Left forelimb (tissue), 1 donor: ENCODE measurements at regions not wholly inside any gene's neighbourhood (a gene's known extent, or its start where the extent isn't known, plus 50 kb on each side); places are given as distances from the start of the nearest gene placed in this dataset.

ENCODE experiments used
- DNase-seq: peaks from one replicate; pipeline ENCODE4 v3.0.0-alpha.2; 2018; ENCODE audit warnings: low spot score

DNA sequence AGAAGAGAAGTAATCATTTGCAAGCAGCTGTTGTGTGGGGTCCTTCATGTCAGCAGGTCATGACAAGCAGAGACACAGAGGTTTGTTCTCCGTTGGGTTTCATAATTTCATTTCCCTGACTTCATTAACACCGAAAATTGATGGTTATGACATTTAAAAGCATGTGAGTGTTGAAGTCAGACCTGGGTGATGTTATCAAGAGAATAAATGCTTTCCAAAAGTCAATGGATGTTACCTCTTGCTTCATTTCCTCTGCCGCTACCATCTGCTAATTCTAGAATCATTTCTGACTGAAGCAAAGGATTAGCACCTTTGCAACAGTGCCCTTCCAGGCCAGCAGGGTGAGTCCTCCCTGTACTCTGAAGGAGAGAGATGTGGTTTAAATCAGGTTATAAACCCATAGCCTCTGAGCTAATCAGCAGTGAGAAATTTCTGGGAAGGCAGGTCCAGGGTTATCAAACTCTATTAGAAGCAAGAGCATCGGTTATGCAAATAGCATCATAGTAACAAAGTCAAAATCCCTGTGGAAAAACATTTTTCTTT lies 446.2 kb downstream of the PIK3C3 start:
- no peak for DNase-seq

DNA sequence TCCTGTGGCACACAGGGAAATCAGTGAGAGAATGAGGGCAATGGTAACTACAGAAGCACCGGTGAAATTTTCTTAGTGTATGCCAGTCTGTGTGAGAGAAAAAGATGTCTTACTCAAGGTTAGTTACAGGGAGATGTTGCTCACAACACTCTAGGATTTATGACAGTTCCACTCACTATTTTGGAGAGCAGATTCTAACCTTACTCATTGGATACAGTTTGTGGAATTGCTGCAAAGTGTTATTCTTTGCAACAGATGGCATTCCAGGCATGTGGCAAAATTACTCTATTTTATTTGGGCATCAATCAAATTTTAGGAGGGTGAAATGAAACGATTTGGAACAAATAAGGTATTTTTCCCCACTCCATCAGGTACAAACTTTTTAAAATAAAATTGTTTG lies 449.1 kb downstream of the PIK3C3 start:
- no peak for DNase-seq

DNA sequence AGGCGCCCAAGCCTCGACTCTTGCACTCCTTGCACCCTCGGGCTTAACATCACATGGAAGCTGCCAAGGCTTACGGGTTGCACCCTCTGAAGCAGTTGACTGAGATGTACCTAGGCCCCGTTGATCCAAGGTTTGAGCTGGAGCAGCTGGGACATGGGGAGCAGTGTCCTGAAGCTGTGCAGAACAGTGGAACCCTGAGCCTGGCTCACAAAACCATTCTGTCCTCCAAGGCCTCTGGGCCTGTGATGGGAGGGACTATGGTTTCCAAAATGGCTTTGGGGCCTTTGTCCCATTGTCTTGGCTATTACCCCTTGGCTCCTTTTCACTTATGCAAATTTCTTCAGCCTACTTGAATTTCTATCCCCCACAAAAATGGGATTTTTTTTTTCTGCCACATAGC lies 454.0 kb downstream of the PIK3C3 start:
- no peak for DNase-seq

DNA sequence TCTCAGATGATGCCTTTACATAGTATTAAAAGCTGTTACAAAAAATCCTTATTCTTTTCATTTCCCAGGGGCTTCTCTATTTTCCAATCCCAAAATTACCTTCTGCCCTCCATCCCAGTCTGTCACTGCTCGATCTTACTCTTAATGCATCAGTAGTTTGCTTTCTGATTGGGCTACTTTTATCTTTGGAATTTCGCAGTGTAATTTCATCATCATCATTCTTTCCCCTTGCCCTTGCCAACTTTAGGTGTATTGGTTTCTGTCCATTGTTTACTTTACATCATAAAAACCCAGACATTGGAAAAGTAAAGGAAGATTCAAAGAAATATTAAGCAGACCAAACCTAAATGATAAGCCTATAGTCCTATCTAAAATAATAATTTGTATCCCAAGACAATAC lies 457.2 kb downstream of the PIK3C3 start:
- no peak for DNase-seq

DNA sequence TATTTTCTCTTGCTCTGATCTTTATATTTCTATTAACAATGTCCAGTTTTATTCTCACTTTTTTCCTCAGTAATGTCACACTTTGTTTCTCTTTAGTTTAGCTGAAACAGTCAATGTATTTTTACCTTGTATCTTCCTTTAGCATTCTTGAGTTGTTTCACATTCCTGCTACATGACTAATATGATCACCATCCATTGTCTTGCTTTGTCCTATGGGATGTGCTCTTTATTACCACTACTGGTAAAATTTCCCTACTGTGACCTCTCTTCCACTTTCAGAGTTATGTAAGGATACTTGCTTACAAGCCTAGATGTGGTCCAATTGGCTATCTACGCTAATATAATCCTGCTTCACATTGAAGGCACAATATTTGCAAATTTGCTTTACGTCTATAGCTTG lies 457.9 kb downstream of the PIK3C3 start:
- DNase-seq: no peak

DNA sequence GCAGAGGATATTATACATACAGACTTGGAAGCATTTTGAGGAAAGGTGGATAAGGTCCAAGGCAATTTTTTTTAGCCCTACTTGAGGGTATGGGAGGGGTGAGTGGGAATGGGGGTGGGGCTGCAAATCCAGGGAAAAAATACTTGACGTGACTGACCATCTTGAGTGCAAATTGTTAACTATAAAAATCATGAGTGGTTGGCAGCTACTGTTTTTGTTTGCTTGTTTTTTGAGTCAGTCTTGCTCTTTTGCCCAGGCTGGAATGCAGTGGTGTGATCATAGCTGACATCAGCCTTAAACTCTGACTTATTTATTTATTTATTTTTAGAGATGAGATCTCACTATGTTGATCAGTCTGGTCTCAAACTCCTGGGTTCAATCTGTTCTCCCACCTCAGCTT lies 458.8 kb downstream of the PIK3C3 start:
- no peak for DNase-seq

DNA sequence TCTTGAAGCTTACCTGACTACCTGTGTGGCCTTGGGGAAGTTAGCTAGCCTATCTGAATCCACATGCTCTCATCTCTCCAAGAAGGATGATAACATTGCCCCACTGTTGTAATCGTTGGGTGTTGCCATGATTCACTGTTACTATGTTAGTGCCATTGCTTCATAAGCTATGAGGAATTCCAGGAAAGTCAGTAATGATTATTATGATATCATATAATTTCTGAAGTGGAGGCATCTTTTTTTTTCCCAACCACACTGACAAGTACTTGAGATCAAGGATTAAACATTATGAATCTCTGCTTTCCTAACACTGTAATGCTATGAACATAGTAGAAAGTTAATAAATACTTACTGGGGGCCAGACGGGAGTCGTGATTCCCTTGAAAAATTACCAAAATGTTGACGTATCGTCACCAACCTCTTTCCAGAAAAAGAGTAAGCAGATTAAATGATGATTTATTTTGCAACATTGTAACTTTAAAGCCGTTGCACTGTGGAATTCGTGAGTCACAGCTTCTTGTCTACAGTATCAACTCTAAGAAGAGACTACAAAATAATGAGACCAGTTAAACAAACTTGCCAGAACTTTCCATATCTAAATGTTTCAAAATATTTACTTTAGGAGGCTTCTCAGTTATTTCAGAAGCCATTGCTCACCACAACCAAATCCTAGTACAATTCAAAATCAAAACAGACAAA lies 459.9 kb downstream of the PIK3C3 start:
- no peak for DNase-seq

DNA sequence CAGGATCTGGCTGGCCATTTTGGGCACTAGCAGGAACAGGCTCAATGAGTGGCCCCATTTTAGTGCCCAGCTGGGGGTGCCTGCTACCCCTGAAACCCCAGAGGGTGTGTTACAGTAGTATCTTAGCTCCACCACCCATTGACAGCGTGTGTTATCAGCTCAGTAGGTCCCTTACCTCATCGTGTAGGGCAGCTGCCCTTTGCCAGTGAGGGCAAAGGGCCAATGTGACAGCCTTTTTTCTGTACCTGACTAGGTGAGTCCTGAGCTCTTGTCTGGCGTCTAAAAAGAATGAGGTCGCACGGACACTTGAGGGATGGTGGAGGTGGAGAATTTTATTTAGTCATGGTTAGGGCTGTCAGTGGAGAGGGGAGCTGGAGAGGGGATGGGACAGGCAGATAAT lies 462.2 kb downstream of the PIK3C3 start:
- no peak for DNase-seq

DNA sequence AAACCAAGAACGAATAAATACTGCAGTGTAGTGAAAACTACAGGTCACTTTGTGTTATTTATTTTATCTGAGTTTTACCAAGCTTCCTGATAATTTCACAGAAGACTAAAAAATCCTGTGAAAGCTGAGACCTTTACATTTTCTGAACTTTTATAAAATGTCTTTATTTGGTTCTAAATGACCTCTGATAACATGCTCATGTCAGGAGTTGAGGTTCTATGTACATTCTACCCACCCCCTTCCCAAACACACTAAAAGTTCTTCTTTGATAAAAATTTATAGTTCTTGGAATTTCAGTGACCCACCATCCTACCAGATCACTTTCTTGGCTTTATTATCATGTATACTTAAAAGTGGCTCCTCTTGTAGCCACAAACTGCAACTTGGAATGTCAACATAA lies 463.1 kb downstream of the PIK3C3 start:
- DNase-seq: no peak

DNA sequence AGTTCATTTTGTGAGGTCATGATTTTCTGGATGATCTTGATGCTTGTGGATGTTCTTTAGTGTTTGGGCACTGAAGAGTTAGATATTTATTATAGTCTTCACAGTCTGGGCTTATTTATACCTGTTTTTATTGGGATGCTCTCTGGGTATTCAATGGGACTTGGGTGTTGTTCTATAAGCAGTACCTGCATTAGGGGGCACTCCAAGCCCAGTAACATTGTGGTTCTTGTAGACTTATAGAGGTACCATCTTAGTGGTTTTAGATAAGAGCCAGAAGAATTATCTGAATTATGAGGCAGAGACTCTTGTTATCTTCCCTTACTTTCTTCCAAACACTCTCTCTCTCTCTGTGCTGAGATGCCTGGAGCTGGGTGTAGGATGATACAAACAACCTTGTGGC lies 470.0 kb downstream of the PIK3C3 start:
- DNase-seq: no peak

DNA sequence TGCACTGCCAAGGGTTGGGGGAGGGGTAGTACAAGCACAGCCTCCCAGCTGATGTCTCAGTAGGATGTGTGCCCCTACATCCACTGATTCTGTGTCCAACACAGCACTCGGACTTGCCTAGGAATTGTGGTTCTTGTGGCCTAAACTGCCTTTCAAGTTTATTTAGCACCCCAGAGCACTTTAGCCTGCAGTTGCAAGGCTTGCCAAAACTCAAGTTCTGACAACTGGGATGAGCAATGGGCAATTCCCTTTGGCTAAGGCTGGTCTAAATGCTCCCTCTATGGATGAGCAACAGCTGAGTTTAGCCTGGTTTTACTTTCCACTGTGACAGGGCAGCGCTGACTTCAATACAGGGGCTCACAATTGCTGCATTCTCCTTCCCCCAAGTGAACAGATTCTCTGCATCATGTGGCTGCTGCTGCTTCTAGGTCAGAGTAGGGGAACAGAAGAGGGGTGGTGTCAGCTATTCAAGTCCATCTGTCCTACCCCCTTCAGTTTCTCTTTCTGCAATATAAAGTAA lies 471.5 kb downstream of the PIK3C3 start:
- DNase-seq: no peak

DNA sequence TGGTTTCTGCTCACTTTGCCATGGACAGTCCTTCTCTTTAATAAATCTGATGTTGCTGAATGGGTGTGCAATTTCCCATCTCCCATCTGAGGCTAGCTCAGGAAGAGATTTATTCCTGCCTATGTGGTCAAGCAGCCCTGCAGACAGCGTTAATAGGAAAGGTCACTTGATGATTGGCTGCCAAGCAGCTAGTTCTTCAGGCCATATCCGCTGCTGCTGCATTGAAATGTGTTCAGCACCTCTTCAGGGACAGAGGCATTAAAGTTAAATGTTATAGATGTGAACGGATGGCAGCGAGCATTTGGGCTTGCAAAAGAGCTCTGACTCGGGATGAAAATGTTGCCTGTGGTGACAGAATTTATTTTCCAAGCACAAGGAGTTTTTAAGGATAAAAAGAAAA lies 474.2 kb downstream of the PIK3C3 start:
- no peak for DNase-seq

DNA sequence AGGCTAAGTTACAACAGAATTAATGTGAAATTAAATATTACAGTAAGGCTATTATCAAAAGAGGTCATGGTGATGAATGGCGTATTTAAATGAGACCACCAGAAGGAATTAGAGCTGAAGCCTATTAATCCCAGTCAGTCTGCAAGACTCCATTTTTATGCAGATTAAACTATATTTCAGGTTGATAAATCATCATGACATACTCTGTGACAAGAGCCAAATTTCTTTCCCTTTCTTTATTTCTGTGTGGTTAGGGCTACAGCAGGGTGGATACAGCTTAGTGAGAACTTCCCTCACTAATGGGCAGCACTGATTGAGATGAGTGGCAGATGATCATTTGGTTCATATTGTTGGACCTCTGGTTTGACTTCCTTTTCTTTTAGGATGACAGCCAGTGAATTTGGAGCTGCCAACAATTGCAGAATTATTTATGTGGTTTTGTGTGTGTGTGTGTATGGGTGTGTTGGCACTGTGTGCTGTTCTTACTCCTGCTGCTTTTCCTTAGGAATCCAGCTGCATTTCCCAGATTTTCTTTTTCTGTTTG lies 481.3 kb downstream of the PIK3C3 start:
- DNase-seq: no peak

DNA sequence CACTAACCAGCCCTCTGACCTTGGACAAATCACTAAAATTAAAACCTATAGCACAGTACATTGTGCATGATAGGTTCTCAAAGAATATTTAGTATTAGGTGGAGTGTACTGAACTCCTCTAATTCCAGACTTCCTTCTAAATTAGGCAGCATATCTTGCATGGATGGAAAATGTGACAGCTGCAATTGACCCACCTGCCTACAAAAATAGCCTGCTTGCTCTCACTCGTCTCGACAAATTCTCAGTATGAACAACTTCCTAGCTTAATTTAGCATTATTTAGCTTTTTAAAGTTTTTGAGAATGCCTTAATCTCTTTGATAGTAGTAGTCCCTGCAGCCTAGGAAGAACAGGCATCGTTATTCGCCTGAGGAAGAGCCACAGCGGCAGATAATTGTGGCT lies 482.0 kb downstream of the PIK3C3 start:
- no peak for DNase-seq

DNA sequence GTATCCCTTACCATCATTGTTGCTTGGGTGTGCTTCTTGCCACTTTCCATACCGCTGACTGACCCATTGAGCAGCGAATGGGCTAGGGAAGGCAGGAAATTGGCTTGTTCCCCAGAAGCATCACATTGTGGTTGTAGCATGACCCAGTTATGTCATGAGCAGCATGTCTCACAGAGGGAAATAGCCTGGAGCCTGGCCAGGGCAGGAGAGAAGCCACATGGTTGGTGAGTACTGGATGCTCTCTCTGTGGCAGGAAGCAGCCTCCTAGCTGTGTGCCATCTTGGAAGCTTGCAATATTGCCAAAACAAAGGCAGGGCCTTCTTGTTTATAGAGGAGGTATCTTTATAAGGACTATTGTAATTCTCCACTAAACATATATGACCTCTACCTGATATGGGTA lies 482.6 kb downstream of the PIK3C3 start:
- no peak for DNase-seq

DNA sequence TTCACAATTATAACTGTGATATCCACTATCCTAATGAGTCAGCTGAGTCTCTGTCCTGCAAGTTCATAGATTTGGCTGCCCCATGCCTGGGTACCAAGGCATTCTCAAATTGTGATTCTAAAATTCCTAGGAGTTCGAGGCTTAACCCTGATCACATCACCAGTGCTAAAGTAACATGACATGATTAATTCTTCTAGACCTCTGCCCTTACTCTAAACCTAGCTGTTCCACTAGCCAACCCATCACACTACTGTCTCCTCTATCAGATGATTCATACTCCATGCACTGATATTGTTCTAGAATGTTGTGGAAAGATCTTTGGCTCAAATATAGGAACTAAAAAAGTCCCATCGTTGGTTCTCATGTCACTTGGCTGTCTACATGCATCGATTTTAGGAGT lies 487.6 kb downstream of the PIK3C3 start:
- no peak for DNase-seq

DNA sequence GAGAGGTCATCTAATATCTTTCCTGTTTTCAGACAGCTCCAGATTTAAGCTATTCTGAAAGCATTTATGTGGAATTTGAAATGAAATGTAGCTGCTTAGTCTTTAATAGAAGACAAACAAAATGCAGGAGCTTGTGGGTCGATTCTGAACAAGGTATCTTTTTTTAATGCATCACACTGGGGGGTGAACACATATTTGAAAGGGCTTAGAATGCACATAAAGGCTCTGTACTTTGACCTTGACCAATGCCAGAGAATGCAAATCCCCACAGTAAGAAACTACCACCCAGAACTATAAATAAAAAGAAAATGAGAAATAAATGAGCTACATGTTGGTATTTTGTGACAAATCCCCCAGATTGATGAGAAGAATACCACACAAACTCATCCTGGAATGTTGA lies 489.3 kb downstream of the PIK3C3 start:
- DNase-seq: no peak

DNA sequence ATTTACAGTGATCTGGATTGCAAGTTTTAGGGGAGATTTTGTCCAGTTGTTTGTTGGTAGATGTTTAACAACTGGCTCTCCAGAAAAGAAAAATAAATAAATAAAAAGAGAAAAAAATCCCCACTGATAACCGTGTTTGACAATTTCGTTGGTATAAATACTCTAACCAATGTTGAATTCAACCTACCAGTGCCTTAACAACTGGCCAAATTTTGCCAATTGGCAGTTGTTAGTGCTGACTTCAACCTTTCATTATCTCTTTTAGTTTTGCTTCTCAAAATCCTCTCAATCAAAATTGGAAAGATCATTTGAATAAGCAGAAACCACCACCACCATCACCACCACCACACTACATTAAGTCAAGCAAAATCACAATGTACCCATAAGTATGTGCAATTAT lies 490.3 kb downstream of the PIK3C3 start:
- DNase-seq: no peak

DNA sequence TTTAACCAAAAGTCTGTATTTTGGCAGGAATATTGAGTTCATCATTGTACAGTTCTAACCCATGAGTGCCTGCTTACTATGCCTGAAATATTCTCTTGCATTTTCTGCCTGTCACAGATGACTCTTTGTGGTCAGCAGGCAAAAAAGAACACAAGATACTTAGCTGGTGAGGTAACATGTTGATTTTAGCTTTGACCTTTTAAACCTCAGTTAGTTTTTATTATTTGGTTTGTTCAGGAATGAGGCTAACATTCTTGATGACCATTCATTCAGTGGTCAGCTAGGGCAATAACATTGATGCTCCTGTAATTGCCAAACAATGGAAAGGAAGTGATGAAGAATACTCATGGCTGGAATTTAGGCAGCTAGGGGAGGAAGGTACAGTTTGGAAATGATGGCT lies 491.2 kb downstream of the PIK3C3 start:
- DNase-seq: no peak

DNA sequence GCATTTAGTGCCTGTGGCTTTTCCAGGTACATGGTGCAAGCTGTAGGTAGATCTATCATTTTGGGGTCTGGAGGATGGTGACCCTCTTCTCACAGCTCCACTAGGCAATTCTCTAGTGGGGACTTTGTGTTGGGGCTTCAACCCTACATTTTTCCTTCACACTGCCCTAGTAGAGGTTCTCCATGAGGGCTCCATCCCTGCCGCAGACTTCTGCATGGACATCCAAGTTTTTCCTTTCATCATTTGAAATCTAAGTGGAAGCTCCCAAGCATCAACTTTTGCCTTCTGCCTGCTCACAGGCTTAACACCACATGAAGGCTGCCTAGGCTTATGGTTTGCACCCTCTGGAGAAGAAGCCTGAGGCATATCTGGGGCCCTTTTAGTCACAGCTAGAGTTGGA lies 492.7 kb downstream of the PIK3C3 start:
- DNase-seq: no peak

DNA sequence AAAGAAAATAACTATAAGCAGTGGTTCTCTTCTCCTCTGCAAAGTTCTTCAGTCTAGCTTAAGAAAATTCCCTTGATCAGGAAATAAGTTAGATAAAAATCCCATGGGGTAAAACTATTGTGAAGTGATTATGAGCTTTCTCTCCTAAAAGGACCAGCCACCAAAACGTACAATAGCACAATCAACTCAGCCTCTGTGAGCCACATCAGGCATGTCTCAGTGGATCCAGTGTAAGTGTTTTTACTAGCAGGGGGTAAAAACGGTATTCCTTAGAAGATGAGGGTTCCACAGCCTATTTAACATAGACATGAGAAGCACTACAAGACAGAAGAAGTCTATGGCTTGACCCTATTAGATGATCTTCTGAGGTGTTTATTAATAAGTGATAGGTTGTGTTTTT lies 503.2 kb downstream of the PIK3C3 start:
- DNase-seq: no peak

DNA sequence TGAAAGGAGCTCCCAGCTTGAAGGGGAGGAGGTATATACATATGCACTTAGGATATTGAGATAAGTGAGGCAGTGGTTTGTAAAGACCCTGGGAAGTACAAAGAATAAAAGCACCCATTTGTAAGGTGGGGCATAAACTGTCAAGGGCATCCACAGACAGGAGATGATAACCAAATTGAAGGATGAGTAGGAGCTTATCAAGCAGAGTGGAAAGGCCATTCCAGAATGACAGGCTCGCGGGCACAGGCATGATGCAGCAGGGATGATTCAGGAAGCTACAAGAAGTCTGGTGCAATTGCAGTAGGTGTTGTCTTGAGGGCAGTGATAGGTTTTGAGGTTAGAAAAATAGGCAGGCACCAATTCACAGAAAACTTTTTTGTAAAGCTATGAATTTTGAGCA lies 504.8 kb downstream of the PIK3C3 start:
- no peak for DNase-seq

DNA sequence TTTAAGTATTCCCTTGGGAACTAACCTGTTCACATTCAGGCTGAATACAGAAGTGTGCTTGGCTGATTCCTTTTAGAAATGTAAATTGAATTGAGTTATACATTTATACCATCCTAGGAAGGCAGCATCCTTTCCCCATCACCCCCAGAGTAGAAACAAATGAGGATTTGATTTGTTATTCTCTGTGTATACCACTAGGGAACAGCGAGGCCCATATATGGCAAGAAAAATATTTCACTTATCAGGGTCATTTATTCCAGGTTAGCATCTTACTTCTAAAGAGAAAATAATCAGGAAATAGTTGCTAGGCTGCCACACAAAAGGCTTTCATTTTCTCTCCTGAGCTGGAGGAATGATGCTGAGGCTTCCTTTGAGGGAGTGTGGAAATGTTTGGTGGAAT lies 516.9 kb downstream of the PIK3C3 start:
- no peak for DNase-seq

DNA sequence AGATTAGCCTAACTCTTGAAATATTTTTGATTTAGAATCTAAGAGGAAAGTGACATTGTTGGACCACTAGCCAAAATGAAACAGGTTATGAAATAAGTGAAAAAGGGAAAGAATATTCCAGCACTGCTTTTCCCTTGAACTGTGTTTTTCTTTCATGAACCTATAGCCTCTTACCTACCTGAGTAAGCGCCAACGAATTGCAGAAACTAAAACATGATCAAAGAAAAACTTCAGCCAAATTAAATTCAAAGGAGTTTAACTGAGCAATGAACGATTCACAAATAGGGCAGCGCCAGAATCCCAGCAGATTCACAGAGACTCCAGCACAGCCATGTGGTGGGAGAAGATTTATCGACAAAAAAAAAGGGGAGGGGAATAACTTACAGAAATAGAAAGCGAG lies 518.6 kb downstream of the PIK3C3 start:
- DNase-seq: no peak
